ENCODE measurements at regions not wholly inside any gene's neighbourhood (a gene's known extent, or its start where the extent isn't known, plus 50 kb on each side); places are given as distances from the start of the nearest gene placed in this dataset.

DNA sequence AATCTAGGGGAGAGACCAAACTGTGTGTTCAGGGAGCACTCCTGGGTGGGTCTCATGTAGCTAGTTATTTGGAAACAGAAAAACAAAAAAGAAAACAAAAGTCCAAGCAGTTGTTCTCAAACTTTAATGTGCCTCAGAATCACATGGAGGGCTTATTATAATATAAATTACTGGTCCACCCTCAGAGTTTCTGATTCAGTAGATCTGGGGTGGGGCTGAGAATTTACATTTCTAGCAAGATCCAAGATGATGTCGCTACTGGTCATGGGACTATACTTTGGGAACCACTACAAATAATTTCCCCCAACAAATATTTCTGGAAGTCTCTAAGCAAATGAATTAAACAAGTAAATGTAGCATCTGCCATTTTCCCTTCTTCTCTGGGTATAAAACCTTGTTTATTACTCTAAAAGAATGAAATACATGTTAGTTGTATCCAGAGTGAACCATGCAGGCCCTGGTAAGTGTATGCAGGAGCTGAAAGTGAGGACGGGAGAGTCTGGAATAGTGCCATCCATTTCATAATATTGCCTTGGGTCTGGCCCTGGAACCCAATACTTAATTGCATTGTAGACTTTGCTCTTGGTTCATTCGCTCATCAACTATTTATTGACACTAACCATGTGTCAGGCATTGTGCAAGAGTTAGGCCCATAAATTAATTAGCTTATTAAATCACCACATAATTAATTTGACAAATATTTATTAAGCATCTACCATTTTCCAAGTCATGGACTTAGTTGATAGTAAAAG is 490.8 kb downstream of the EPM2A start:
- TF ChIP-seq, protein P1, sequence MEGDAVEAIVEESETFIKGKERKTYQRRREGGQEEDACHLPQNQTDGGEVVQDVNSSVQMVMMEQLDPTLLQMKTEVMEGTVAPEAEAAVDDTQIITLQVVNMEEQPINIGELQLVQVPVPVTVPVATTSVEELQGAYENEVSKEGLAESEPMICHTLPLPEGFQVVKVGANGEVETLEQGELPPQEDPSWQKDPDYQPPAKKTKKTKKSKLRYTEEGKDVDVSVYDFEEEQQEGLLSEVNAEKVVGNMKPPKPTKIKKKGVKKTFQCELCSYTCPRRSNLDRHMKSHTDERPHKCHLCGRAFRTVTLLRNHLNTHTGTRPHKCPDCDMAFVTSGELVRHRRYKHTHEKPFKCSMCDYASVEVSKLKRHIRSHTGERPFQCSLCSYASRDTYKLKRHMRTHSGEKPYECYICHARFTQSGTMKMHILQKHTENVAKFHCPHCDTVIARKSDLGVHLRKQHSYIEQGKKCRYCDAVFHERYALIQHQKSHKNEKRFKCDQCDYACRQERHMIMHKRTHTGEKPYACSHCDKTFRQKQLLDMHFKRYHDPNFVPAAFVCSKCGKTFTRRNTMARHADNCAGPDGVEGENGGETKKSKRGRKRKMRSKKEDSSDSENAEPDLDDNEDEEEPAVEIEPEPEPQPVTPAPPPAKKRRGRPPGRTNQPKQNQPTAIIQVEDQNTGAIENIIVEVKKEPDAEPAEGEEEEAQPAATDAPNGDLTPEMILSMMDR (conservative IDR thresholded peaks at IDR 0.05): no peak
- no peak for TF ChIP-seq ZFX (IDR thresholded peaks at IDR 0.05)

All from C4-2B (cell line).